ENCODE measurements at regions not wholly inside any gene's neighbourhood (a gene's known extent, or its start where the extent isn't known, plus 50 kb on each side); places are given as distances from the start of the nearest gene placed in this dataset.

DNA sequence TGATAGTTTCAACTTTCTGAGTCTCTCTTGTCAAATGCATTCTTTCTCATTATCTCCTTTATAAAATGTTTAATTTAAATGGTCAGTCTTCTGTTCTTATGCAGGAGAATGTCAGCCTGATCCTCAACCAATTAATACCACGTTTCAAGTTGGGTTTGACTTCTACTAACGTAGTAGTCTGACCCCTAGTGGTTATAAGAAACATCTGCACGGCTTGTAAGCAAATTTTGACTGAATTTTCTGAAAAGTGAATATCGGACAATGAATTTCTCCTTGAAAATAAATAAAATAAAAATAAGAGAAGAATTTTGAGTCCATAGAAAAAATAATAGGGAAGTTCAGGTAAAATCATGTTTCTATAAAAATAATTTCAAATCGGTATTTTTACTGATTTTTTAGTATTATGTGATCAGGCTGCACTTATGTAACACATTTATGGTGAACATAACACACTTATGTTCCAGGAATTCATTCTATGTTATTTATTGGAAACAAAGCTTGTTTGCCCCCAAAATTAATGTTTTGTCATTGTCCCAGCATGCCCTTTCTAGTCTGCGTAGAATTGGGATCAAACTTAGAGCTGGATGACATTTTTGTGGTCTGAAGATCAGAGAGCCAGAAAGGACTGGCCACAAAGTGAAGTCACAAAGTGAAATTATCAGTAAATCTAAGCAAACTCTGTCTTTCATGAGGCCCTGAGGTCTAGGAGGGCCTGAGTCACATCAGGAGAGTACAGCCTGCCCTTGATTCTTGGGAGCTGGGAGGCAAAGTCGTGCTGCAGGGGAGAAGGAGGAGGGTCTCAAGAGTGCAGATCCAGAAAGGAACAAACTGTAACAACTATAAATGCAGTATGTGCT, 101.2 kb upstream of the STXBP6 start:
- no peak overlapping the region for H3K4me2 ChIP-seq (ENCODE audit: low read length)
- no peaks in the 10 kb centered on the region for H3K27me3 ChIP-seq (ENCODE audit: low read length)
- no peaks in the 10 kb centered on the region for H3F3A ChIP-seq (ENCODE audit: low read length, unreplicated experiment)
- H3K36me3 ChIP-seq (ENCODE audit: low read depth, low read length): no peaks in the 10 kb centered on the region
- TF ChIP-seq, protein P1, sequence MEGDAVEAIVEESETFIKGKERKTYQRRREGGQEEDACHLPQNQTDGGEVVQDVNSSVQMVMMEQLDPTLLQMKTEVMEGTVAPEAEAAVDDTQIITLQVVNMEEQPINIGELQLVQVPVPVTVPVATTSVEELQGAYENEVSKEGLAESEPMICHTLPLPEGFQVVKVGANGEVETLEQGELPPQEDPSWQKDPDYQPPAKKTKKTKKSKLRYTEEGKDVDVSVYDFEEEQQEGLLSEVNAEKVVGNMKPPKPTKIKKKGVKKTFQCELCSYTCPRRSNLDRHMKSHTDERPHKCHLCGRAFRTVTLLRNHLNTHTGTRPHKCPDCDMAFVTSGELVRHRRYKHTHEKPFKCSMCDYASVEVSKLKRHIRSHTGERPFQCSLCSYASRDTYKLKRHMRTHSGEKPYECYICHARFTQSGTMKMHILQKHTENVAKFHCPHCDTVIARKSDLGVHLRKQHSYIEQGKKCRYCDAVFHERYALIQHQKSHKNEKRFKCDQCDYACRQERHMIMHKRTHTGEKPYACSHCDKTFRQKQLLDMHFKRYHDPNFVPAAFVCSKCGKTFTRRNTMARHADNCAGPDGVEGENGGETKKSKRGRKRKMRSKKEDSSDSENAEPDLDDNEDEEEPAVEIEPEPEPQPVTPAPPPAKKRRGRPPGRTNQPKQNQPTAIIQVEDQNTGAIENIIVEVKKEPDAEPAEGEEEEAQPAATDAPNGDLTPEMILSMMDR (conservative IDR thresholded peaks at IDR 0.05; ENCODE audit: low read depth, low read length): peak; percentile 74
- TF ChIP-seq EZH2phosphoT487 (IDR thresholded peaks at IDR 0.05; ENCODE audit: borderline replicate concordance, low read length): no peak
- H3K4me1 ChIP-seq (ENCODE audit: insufficient read depth, low read length): no peaks in the 10 kb centered on the region
- ATAC-seq (no peak), DNase-seq (peak; percentile 52)
- no peak overlapping the region for H3K9ac ChIP-seq (ENCODE audit: low read length)
- intact Hi-C loops (cut with micrococcal nuclease): loop anchor here (2.0 kb wide), 1 partner anchor 440 kb away; no protein-coding TSS in a partner anchor
- no peaks in the 10 kb centered on the region for H3K9me3 ChIP-seq (ENCODE audit: low read length)
- H4K20me1 ChIP-seq (ENCODE audit: low read length): no peaks in the 10 kb centered on the region
- H3K9me2 ChIP-seq (replicated peaks; ENCODE audit: low read length): no peaks in the 10 kb centered on the region
- ChIA-PET POLR2A (ENCODE audit: unreplicated experiment) (no interaction called here), CTCF (no interaction called here)
- no peak overlapping the region for H3K27ac ChIP-seq (ENCODE audit: low read length)
- H3K79me2 ChIP-seq (ENCODE audit: low read length): no peaks in the 10 kb centered on the region
- no peak overlapping the region for H2AFZ ChIP-seq (ENCODE audit: low read length)
- BruUV-seq (replicated peaks): no TSS peak
- no peak overlapping the region for H3K4me3 ChIP-seq (ENCODE audit: low read length)

DNA sequence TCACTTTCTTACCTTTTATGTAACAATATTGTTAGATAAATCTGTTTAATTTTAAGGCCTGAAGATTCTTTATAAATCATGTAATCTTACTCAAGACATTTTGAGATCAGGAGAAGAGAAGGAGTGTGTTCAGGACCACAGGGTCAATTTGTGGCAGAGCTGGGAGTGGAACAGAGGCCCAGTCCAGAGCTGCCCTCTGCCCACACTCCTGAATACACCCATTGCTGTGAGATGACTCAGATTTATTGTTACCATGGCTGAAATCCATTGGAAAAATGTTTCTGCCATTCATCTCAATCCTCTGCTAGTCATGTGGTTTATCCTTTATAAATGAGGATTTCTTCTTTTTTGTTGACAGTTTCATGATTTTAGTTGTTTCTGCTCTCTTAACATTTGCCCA, 100.5 kb upstream of the STXBP6 start:
- Histone ChIP-seq H3K4me3 (ENCODE audit: low read length) (no peak overlapping the region), H3F3A (ENCODE audit: low read length, unreplicated experiment) (no peaks in the 10 kb centered on the region), H3K4me1 (ENCODE audit: insufficient read depth, low read length) (no peaks in the 10 kb centered on the region), H3K36me3 (ENCODE audit: low read depth, low read length) (no peaks in the 10 kb centered on the region), H3K27me3 (ENCODE audit: low read length) (no peaks in the 10 kb centered on the region), H3K27ac (ENCODE audit: low read length) (no peak overlapping the region), H3K4me2 (ENCODE audit: low read length) (no peak overlapping the region), H3K9me2 (replicated peaks; ENCODE audit: low read length) (no peaks in the 10 kb centered on the region), H3K9ac (ENCODE audit: low read length) (no peak overlapping the region), H3K9me3 (ENCODE audit: low read length) (no peaks in the 10 kb centered on the region), H2AFZ (ENCODE audit: low read length) (no peak overlapping the region), H4K20me1 (ENCODE audit: low read length) (no peaks in the 10 kb centered on the region), H3K79me2 (ENCODE audit: low read length) (no peaks in the 10 kb centered on the region)
- no peak for ATAC-seq
- TF ChIP-seq EZH2 (IDR thresholded peaks at IDR 0.05; ENCODE audit: low read length, unreplicated experiment): no peak
- no TSS peak for BruUV-seq (replicated peaks)
- intact Hi-C loops (cut with micrococcal nuclease): loop anchor here (2.0 kb wide), 1 partner anchor 440 kb away; no protein-coding TSS in a partner anchor
- POLR2A ChIA-PET (ENCODE audit: unreplicated experiment): no interaction called here
- CTCF ChIA-PET: no interaction called here
- no peak for DNase-seq

- CTCF ChIA-PET: no interaction called here
- Histone ChIP-seq H3K4me2 (ENCODE audit: low read length) (no peak overlapping the region), H3K4me1 (ENCODE audit: insufficient read depth, low read length) (no peaks in the 10 kb centered on the region), H3F3A (ENCODE audit: low read length, unreplicated experiment) (no peaks in the 10 kb centered on the region), H2AFZ (ENCODE audit: low read length) (no peak overlapping the region), H3K9me3 (ENCODE audit: low read length) (no peaks in the 10 kb centered on the region), H3K27me3 (ENCODE audit: low read length) (no peaks in the 10 kb centered on the region), H3K27ac (ENCODE audit: low read length) (no peak overlapping the region), H3K9ac (ENCODE audit: low read length) (no peak overlapping the region), H3K79me2 (ENCODE audit: low read length) (no peaks in the 10 kb centered on the region), H4K20me1 (ENCODE audit: low read length) (no peaks in the 10 kb centered on the region), H3K36me3 (ENCODE audit: low read depth, low read length) (no peaks in the 10 kb centered on the region), H3K4me3 (ENCODE audit: low read length) (no peak overlapping the region), H3K9me2 (replicated peaks; ENCODE audit: low read length) (no peaks in the 10 kb centered on the region)
- ATAC-seq (no peak), DNase-seq (no peak)
- no TSS peak for BruUV-seq (replicated peaks)
- intact Hi-C loops (cut with micrococcal nuclease): no loop called here
- TF ChIP-seq, protein P1 (conservative IDR thresholded peaks at IDR 0.05; ENCODE audit: low read depth, low read length): no peak
- TF ChIP-seq EZH2 (IDR thresholded peaks at IDR 0.05; ENCODE audit: low read length, unreplicated experiment) (no peak), EZH2phosphoT487 (IDR thresholded peaks at IDR 0.05; ENCODE audit: borderline replicate concordance, low read length) (no peak)
- POLR2A ChIA-PET (ENCODE audit: unreplicated experiment): no interaction called here
Observed at GRCh38 chr14:25140411-25140810, 90.5 kb upstream of the STXBP6 start.

All from PC-3 (cell line).